NCI-H524 (cell line): ENCODE measurements at regions not wholly inside any gene's neighbourhood (a gene's known extent, or its start where the extent isn't known, plus 50 kb on each side); places are given as distances from the start of the nearest gene placed in this dataset.

Experiments used
- DNase-seq, 2 experiments: peaks; one replicate each; lab custom pipeline; 2025; lab: John Stamatoyannopoulos, UW

- DNase-seq = no peak
Measured at GRCh38 chr7:46363688-46364087, 442.6 kb upstream of the IGFBP3 start.

GRCh38 chr7:46360811-46361210 lies 439.7 kb upstream of the IGFBP3 start:
- no peak for DNase-seq

GRCh38 chr7:46360296-46360695 lies 439.2 kb upstream of the IGFBP3 start:
- no peak for DNase-seq

- no peak for DNase-seq
Measured at GRCh38 chr7:46357851-46358250, 436.8 kb upstream of the IGFBP3 start.

- no peak for DNase-seq
Measured at GRCh38 chr7:46357290-46357689, 436.2 kb upstream of the IGFBP3 start.

- DNase-seq = peak in 1 of 2 experiments; percentile 57
Measured at GRCh38 chr7:46356371-46356770, 435.3 kb upstream of the IGFBP3 start.

GRCh38 chr7:46355331-46355730 lies 434.3 kb upstream of the IGFBP3 start:
- no peak for DNase-seq

GRCh38 chr7:46352004-46352954 lies 431.2 kb upstream of the IGFBP3 start:
- peak; percentile 30 to 77 for DNase-seq

GRCh38 chr7:46349490-46349889 lies 428.4 kb upstream of the IGFBP3 start:
- DNase-seq = no peak

- DNase-seq = no peak
Measured at GRCh38 chr7:46344533-46344932, 423.5 kb upstream of the IGFBP3 start.

GRCh38 chr7:46343802-46344201 lies 422.7 kb upstream of the IGFBP3 start:
- DNase-seq = no peak

- no peak for DNase-seq
Measured at GRCh38 chr7:46322937-46323336, 401.9 kb upstream of the IGFBP3 start.

- no peak for DNase-seq
Measured at GRCh38 chr7:46321556-46322205, 400.6 kb upstream of the IGFBP3 start.

GRCh38 chr7:46320956-46321355 lies 399.9 kb upstream of the IGFBP3 start:
- DNase-seq = no peak

GRCh38 chr7:46319841-46320240 lies 398.8 kb upstream of the IGFBP3 start:
- DNase-seq = no peak

- DNase-seq = no peak
Measured at GRCh38 chr7:46318276-46318675, 397.2 kb upstream of the IGFBP3 start.

- DNase-seq = no peak
Measured at GRCh38 chr7:46317256-46317655, 396.2 kb upstream of the IGFBP3 start.

GRCh38 chr7:46315891-46316290 lies 394.8 kb upstream of the IGFBP3 start:
- no peak for DNase-seq

- DNase-seq = no peak
Measured at GRCh38 chr7:46301677-46302076, 380.6 kb upstream of the IGFBP3 start.

GRCh38 chr7:46297515-46297914 lies 376.4 kb upstream of the IGFBP3 start:
- DNase-seq = no peak

- no peak for DNase-seq
Measured at GRCh38 chr7:46296526-46296925, 375.5 kb upstream of the IGFBP3 start.

GRCh38 chr7:46294381-46294780 lies 373.3 kb upstream of the IGFBP3 start:
- DNase-seq = no peak

- no peak for DNase-seq
Measured at GRCh38 chr7:46292741-46293140, 371.7 kb upstream of the IGFBP3 start.
